HG03159 (cell line): ENCODE measurements at regions not wholly inside any gene's neighbourhood (a gene's known extent, or its start where the extent isn't known, plus 50 kb on each side); places are given as distances from the start of the nearest gene placed in this dataset.

Experiments used
- ATAC-seq: cut with Tn5 transposase; IDR thresholded peaks from one replicate; pipeline ENCODE4 v1.9.1; 2021; ENCODE audit warnings: mild to moderate bottlenecking, moderate library complexity; ENCODE audit not compliant: unreplicated experiment

DNA sequence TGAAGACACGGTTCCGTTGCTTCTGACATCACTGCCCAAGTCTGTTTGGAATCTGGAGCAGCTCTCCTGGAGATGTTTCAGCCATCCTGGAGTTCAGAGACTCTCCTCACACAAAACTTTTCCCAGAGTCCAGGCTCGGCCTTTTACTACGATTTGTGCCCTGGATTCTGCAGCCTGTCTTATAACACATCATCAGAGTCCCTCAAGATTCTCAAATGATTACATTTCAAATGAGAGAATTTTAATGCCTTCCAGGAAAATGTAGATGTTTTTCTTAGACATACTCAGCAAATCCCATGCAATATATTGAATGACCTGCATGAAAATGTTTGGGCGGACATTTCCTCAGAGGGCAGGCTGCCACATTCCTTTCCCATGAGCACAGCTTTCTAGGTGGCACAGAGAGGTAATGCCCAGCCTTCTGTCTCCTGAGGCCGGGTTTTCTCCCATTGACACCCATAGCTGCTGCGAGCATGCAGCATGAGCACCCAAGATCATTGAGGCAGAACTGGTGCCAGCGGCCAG, 129.1 kb downstream of the SNX19 start:
- ATAC-seq = no peak

- no peak for ATAC-seq
Observed at GRCh38 chr11:130787973-130788570, 128.2 kb downstream of the SNX19 start.

DNA sequence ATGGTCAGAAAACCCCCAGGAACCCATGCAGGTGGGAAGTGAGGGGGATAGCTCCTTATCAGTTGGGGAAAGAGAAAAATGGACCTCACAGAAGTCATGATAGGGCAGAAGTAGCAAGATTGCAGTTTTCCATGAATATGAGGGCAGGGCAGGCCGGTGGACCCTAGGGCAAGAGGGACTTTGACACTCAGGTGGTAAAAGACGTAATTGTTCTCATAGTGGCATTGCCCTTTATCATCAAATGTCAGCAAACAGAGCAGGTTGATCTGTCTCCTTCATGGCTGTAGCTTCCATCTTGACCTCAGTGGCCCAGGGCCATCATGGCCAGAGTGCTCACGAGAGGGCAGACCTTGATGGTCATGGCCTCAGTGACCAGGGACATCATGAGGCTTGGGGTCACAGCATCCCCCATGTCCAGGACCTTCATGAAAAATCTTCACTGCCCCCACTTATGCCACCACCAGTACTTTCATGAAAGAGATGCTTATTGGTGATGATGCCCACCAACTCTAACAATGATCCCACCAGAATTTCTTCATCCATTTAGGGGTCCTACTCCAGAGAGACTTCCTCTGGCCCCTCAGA, 127.1 kb downstream of the SNX19 start:
- ATAC-seq = no peak

DNA sequence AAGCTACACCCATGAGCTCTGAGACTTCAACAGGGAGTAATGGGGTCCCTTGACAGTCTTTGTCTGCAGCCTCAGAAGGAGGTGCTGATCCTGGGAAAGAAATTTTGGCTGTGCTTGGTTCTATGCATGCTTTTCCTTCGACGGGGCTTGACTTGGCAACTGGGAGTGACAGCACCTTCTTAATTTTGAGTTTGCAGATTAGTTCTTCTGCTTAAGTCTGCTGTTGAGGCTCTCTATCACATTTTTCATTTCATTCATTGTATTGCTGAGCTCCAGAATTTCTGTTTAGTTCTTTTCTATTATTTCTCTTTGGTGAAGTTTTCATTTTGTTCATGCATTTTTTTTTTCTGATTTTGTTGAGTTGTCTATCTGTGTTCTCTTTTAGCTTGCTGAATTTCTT, 125.6 kb downstream of the SNX19 start:
- no peak for ATAC-seq

DNA sequence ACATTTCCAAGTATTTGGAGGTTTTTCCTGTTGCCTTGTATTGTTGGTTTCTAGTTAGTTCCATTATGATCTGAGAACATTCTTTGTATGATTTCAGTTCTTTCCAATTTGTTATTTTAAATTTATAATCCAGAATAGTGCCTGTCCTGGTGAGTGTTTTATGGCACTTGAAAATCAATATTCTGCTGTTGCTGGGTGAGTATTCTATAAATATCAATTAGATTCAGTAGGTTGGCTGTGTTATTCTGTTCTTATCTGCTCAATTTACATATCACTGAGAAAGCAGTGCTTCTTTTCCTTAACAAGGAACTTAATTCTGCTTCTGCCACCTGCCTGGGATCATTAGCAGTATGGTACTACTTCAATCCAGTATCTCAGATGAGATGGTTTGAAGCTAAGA, 123.5 kb downstream of the SNX19 start:
- no peak for ATAC-seq

- no peak for ATAC-seq
Observed at GRCh38 chr11:130796828-130797227, 119.5 kb downstream of the SNX19 start.

GRCh38 chr11:130798280-130798679, 118.0 kb downstream of the SNX19 start:
- ATAC-seq = no peak

DNA sequence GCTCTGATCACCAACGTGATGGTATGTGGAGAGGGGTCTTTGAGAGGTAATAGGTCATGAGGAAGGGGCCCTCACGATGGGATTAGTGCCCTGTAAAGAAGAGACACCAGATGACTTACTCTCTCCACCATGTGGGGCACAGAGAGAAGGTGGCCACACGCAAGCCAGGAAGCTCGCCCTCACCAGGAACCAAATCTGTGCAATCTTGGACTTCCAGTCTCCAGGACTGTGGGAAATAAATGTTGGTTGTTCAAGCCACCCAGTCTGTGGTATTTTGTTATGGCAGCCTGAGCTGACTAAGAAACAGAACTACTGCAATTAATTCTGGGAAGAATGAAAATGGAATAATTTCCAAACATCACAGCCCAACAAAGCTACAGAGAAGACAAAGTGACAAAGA, 117.5 kb downstream of the SNX19 start:
- no peak for ATAC-seq

DNA sequence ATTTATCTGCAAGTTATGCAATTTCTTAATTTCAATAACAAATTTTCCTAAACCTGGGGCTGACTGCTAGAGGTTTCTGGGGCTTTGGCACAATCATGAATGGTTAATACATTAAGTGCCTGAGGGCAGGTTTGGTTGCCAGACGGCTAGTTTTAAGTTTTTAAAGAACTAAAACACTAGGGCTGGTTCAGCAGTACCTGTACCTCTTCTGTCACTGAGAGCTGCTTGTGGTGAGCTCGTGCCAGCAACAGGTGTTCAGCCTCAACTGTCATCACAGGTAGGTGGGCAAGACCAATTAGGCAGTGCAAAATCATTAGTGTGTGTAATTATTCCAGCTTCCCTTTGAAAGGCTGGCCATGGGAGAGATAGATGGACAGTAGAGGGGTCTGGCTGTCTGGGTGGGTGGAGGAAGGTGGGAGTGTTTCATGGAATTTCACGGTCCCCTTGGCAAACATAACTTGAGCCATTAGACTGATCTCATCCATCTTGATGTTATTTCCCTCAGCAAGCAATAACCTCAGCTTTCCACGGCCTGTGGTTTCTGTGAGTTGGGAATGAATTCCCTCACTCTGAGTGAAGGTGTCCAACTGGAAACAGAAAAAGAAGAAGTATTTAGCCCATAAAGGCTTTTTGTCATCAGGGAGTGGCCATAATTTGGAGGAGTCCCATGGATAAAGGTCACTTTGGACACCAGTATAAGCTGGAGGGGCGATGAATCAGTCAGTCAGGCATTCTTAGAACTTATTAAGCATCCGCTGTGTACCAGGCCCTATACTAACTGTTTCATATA, 114.8 kb downstream of the SNX19 start:
- ATAC-seq = no peak

GRCh38 chr11:130802567-130802966, 113.7 kb downstream of the SNX19 start:
- no peak for ATAC-seq

DNA sequence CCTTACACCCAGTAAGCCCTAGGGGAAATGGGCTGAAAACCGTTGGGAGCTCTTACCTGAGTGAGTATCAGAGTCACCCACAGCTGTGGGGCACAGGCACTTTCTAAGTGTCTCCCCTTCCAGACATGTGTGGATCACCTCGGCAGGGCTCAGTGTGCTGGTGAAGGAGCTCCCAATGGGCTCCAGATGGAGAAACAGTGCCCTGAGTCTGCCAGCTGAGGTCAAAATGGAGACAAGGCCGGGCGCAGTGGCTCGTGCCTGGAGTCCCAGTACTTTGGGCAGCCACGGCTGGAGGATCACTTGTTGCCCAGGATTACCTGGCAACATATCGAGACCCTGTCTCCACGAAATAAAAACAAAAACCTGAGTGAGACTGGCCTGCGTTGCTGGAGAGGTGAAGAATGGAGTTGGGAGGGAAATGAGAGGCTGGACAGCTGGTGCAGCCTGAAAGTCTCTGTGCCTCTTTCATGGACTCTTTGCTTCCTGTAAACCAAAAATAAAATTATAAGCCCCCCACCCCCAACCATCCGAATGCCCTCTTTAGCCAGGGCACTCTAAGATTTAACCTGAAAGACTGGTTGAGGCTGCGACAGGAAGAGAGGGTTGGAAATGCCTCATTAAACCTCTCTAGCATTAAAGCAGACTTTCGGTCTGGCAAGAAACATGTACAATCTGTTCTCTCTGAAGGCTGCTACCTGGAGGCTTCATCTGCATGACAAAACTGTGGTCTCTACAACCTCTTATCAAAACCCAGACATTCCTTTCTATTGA, 111.8 kb downstream of the SNX19 start:
- no peak for ATAC-seq

DNA sequence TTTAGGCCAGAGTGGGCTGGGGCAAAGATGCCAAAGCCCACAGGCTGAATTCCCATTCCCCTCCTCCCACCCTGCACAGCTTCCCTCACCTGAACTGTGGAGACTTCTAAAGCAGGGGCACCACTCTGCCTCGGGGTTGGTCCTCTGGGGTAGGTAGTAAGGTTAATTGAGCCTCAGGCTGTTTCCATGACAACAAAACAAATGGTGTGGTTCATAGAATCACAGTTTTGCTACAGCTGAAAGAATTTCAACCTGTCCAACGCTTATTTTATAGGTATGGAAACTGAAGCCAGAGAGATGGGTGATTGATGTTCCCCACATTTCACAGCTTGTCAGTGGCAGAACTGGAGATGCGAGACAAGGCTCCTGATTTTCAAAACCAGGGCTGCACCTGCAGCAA, 109.5 kb downstream of the SNX19 start:
- ATAC-seq = no peak

- no peak for ATAC-seq
Observed at GRCh38 chr11:130808541-130808940, 107.7 kb downstream of the SNX19 start.

- ATAC-seq = no peak
Observed at GRCh38 chr11:130813196-130813595, 103.1 kb downstream of the SNX19 start.

DNA sequence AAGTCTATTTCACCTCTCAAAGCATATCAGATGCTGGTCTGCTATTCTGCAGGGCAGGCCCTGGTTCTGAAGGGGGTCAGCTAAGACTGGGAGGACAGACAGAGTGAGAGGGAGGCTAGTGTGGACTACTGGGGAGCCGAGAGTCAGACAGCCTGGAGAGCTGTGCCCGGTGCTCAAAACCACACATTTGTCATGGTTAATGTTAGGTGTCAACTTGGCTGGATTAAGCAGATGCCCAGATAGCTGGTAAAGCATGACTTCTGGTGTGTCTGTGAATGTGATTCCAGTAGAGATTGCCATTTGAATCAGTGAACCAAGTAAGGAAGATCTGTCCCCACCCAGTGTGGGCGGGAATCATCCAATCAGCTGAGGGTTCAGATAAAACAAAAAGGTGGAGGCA, 102.6 kb downstream of the SNX19 start:
- ATAC-seq = no peak

- ATAC-seq = no peak
Observed at GRCh38 chr11:130814440-130815096, 101.7 kb downstream of the SNX19 start.

DNA sequence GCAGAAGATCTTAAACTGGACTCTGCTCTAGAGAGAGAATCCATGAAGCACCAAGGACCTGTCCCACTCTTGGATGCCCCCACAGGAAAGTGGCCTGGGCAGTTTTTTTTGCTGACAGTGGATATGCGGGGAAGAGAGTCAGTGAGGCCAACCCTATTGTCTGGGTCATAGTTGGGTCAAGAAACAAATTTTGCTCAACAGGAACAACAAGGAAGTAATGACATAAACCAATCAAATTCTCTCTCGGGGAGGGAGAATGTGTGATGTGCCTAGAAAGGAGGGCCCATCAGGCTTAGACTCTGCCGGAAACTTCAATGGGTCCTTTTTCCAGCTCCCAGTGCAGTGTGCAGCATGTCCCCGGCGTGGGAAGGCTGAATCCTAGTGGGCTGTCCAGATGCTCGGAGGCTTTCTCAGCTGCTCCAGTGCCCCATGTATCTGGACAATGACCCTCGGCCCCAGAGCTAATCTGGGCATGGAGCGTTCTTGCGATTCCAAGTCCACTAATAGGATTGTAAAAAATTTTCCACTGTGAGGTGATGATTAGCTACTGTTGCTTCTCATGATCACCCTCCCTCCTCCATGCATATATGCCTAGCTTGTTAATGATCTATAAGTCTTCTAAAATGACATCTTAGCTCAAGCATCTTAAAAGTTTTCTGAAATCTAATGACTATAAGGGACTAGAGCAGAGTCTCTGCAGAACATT, 101.0 kb downstream of the SNX19 start:
- no peak for ATAC-seq

DNA sequence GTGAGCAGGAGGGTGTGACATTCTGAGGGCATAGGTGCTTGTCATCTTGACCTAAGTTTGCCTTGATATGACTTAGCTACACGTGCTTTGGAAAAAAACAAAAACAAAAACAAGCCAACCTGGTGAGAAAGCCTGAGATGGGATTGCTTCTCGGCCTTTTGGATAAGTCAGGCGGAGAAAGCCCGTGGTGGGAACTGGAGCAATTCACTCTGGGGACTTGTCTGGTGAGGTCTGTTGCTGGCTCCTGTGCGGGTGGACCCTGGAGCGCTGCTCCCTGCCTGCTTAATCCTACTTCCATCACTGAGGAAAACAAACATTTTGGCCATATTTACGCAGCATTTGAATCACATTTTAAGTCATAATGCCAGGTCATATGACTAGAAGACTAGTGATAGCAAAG, 100.3 kb downstream of the SNX19 start:
- ATAC-seq = no peak

GRCh38 chr11:130816546-130817329, 99.5 kb downstream of the SNX19 start:
- ATAC-seq = no peak
